Ascending aorta (tissue), 2 donors: ENCODE measurements at regions not wholly inside any gene's neighbourhood (a gene's known extent, or its start where the extent isn't known, plus 50 kb on each side); places are given as distances from the start of the nearest gene placed in this dataset.

Source experiments
- DNase-seq, 2 donors: peaks; one replicate each; pipeline ENCODE4 v3.0.0-alpha.2; 2019; ENCODE audit warnings: low spot score in 2 of 2
- H3K27ac ChIP-seq, 2 donors: fragments of 200-600 bp; sonication (generic); one replicate each; pipeline ENCODE4 v1.5.1; 2016 to 2017; ENCODE audit warnings: mild to moderate bottlenecking in 1 of 2
- H3K27me3 ChIP-seq: fragments of 200-600 bp; sonication (generic); one replicate; pipeline ENCODE4 v1.5.1; 2017
- H3K36me3 ChIP-seq, 2 donors: fragments of 200-600 bp; sonication (generic); one replicate each; pipeline ENCODE4 v1.5.1; 2016
- H3K4me1 ChIP-seq, 2 donors: fragments of 200-600 bp; sonication (generic); one replicate each; pipeline ENCODE4 v1.5.1; 2016 to 2017; ENCODE audit warnings: mild to moderate bottlenecking in 1 of 2
- H3K4me3 ChIP-seq, 2 donors: fragments of 200-600 bp; sonication (generic); one replicate each; pipeline ENCODE4 v1.5.1; 2016 to 2017; ENCODE audit warnings: mild to moderate bottlenecking in 1 of 2
- H3K9me3 ChIP-seq, 2 donors: fragments of 200-600 bp; sonication (generic); one replicate each; pipeline ENCODE4 v1.5.1; 2016
- CTCF ChIP-seq, 3 experiments: fragments of 200-600 bp in 2 of 3; fragments of 450-650 bp in 1 of 3; sonication (generic) in 2 of 3; IDR thresholded peaks; one replicate each; pipeline ENCODE4 v1.5.1; 2016 to 2019; ENCODE audit warnings: antibody characterized with exemption in 3 of 3, mild to moderate bottlenecking in 1 of 3, moderate library complexity in 1 of 3
- intact Hi-C: fragments of 100-400 bp; cut with DNase I; formaldehyde crosslinking; loops from one replicate; pipeline ENCODE4 v1.15.1; 2023

GRCh38 chr10:128494665-128495064 lies 368.4 kb upstream of the MKI67 start:
- Histone ChIP-seq H3K27me3 (no peaks in the 10 kb centered on the region), H3K4me3 (no peak overlapping the region), H3K9me3 (no peaks in the 10 kb centered on the region), H3K36me3 (no peaks in the 10 kb centered on the region), H3K27ac (no peak overlapping the region), H3K4me1 (no peaks in the 10 kb centered on the region)
- intact Hi-C loops: no loop called here
- TF ChIP-seq CTCF (IDR thresholded peaks at IDR 0.05): no peak
- DNase-seq: no peak

GRCh38 chr10:128497660-128498377 lies 371.6 kb upstream of the MKI67 start:
- Histone ChIP-seq H3K27ac (no peak overlapping the region), H3K9me3 (no peaks in the 10 kb centered on the region), H3K36me3 (no peaks in the 10 kb centered on the region), H3K4me3 (no peak overlapping the region), H3K27me3 (no peaks in the 10 kb centered on the region), H3K4me1 (no peaks in the 10 kb centered on the region)
- no peak for TF ChIP-seq CTCF (IDR thresholded peaks at IDR 0.05)
- no peak for DNase-seq
- intact Hi-C loops: no loop called here

GRCh38 chr10:128498378-128498730 lies 372.1 kb upstream of the MKI67 start:
- no peak for TF ChIP-seq CTCF (IDR thresholded peaks at IDR 0.05)
- Histone ChIP-seq H3K4me3 (no peak overlapping the region), H3K27me3 (no peaks in the 10 kb centered on the region), H3K4me1 (no peaks in the 10 kb centered on the region), H3K36me3 (no peaks in the 10 kb centered on the region), H3K27ac (no peak overlapping the region), H3K9me3 (no peaks in the 10 kb centered on the region)
- no peak for DNase-seq
- intact Hi-C loops: no loop called here

- Histone ChIP-seq H3K36me3 (no peaks in the 10 kb centered on the region), H3K4me3 (no peak overlapping the region), H3K9me3 (no peaks in the 10 kb centered on the region), H3K4me1 (no peaks in the 10 kb centered on the region), H3K27ac (no peak overlapping the region), H3K27me3 (no peaks in the 10 kb centered on the region)
- no peak for TF ChIP-seq CTCF (IDR thresholded peaks at IDR 0.05)
- DNase-seq: no peak
- intact Hi-C loops: no loop called here
These were observed 372.5 kb upstream of the MKI67 start for GRCh38 chr10:128498746-128499145.

- no peaks in the 10 kb centered on the region for H3K36me3 ChIP-seq
- no peaks in the 10 kb centered on the region for H3K9me3 ChIP-seq
- no peak for TF ChIP-seq CTCF (IDR thresholded peaks at IDR 0.05)
- no peak overlapping the region for H3K27ac ChIP-seq
- H3K4me3 ChIP-seq: no peak overlapping the region
- no peaks in the 10 kb centered on the region for H3K4me1 ChIP-seq
- DNase-seq: no peak
- intact Hi-C loops: no loop called here
- no peaks in the 10 kb centered on the region for H3K27me3 ChIP-seq
These were observed 373.3 kb upstream of the MKI67 start for GRCh38 chr10:128499486-128499885.

GRCh38 chr10:128499956-128500355 lies 373.7 kb upstream of the MKI67 start:
- Histone ChIP-seq H3K4me3 (no peak overlapping the region), H3K36me3 (no peaks in the 10 kb centered on the region), H3K9me3 (no peaks in the 10 kb centered on the region), H3K27ac (no peak overlapping the region), H3K4me1 (no peaks in the 10 kb centered on the region), H3K27me3 (no peaks in the 10 kb centered on the region)
- intact Hi-C loops: no loop called here
- no peak for DNase-seq
- no peak for TF ChIP-seq CTCF (IDR thresholded peaks at IDR 0.05)
